Stomach smooth muscle (tissue), 2 donors: ENCODE measurements at regions not wholly inside any gene's neighbourhood (a gene's known extent, or its start where the extent isn't known, plus 50 kb on each side); places are given as distances from the start of the nearest gene placed in this dataset.

ENCODE experiments used
- H3K27ac ChIP-seq: one replicate; pipeline ENCODE4 v1.7.0; 2013; ENCODE audit warnings: mild to moderate bottlenecking, low read length, inconsistent platforms
- H3K27me3 ChIP-seq, 2 donors: one replicate each; pipeline ENCODE4 v1.7.0; 2013; ENCODE audit warnings: low read length in 2 of 2; ENCODE audit not compliant: insufficient read depth in 2 of 2, control insufficient read depth in 1 of 2
- H3K36me3 ChIP-seq, 2 donors: one replicate each; pipeline ENCODE4 v1.7.0; 2013; ENCODE audit warnings: low read length in 2 of 2; ENCODE audit not compliant: control insufficient read depth in 2 of 2, insufficient read depth in 2 of 2
- H3K4me1 ChIP-seq: one replicate; pipeline ENCODE4 v1.7.0; 2013; ENCODE audit warnings: low read length; ENCODE audit not compliant: control insufficient read depth, insufficient read depth
- H3K4me3 ChIP-seq, 2 donors: one replicate each; pipeline ENCODE4 v1.7.0; 2013; ENCODE audit warnings: low read length in 2 of 2
- H3K9ac ChIP-seq, 2 donors: one replicate each; pipeline ENCODE4 v1.7.0; 2013; ENCODE audit warnings: low read length in 2 of 2, mild to moderate bottlenecking in 1 of 2
- H3K9me3 ChIP-seq, 2 donors: one replicate each; pipeline ENCODE4 v1.7.0; 2013; ENCODE audit warnings: low read length in 2 of 2; ENCODE audit not compliant: control insufficient read depth in 2 of 2
- donor health status: healthy.
- donor health status: Pancreatic carcinoma.

DNA sequence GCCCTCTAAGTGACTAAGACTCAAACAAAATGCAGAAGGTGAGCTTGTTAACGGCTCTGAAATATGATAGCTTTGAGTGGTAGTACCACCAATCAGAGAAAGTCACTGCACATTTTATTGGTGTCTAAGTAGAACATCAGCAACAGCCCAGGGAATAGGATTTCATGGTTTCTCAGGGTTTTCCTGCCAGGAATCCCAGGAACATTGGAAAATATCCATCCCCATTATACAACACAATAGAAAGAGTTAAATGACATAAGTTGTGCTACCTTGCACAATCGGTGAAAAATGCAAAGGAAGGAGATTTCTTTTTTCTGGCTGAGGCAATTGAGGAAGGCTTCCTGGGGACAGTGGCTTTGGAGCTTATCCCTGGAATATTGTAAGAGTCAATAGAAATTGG lies 283.1 kb downstream of the HLX start:
- Histone ChIP-seq H3K27me3 (no peaks in the 10 kb centered on the region), H3K9me3 (no peaks in the 10 kb centered on the region), H3K4me1 (no peaks in the 10 kb centered on the region), H3K36me3 (no peaks in the 10 kb centered on the region), H3K27ac (no peak overlapping the region), H3K4me3 (no peak overlapping the region), H3K9ac (no peak overlapping the region)

DNA sequence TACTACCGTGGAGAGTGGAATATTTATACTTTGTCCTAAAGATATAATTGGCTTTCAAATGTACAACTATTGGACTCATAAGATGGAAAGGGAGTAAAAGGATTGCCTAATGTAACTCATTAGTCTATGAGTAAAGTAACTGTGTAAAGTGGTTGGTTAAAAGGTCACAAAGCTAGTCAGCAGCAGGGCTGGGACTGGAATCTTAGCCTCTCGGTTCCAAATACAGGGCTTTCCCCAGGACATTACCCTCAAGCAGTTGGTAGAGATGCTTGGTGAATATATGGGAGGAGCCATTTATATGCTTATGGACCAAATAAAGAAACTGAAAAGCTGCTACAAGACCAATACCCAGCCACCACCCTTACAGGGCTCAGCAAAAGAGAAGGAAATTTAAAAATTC lies 283.7 kb downstream of the HLX start:
- H3K4me1 ChIP-seq = no peaks in the 10 kb centered on the region

GRCh38 chr1:221164029-221164428 lies 284.8 kb downstream of the HLX start:
- no peaks in the 10 kb centered on the region for H3K4me1 ChIP-seq
- H3K36me3 ChIP-seq = no peaks in the 10 kb centered on the region
- no peak overlapping the region for H3K27ac ChIP-seq
- H3K4me3 ChIP-seq = no peak overlapping the region
- no peak overlapping the region for H3K9ac ChIP-seq
- no peaks in the 10 kb centered on the region for H3K27me3 ChIP-seq
- no peaks in the 10 kb centered on the region for H3K9me3 ChIP-seq

More for the DNA sequence above, 283.7 kb downstream of the HLX start:
- no peaks in the 10 kb centered on the region for H3K27me3 ChIP-seq
- no peak overlapping the region for H3K9ac ChIP-seq
- no peaks in the 10 kb centered on the region for H3K36me3 ChIP-seq
- H3K27ac ChIP-seq = no peak overlapping the region
- H3K9me3 ChIP-seq = no peaks in the 10 kb centered on the region
- H3K4me3 ChIP-seq = no peak overlapping the region

- Histone ChIP-seq H3K9ac (no peak overlapping the region), H3K36me3 (no peaks in the 10 kb centered on the region), H3K27me3 (no peaks in the 10 kb centered on the region), H3K27ac (no peak overlapping the region), H3K9me3 (no peaks in the 10 kb centered on the region), H3K4me1 (no peaks in the 10 kb centered on the region), H3K4me3 (no peak overlapping the region)
Observed at GRCh38 chr1:221164951-221165838, 286.0 kb downstream of the HLX start.

GRCh38 chr1:221165839-221166500 lies 286.7 kb downstream of the HLX start:
- Histone ChIP-seq H3K27ac (no peak overlapping the region), H3K36me3 (no peaks in the 10 kb centered on the region), H3K4me1 (no peaks in the 10 kb centered on the region), H3K27me3 (no peaks in the 10 kb centered on the region), H3K9me3 (no peaks in the 10 kb centered on the region), H3K9ac (no peak overlapping the region), H3K4me3 (no peak overlapping the region)

DNA sequence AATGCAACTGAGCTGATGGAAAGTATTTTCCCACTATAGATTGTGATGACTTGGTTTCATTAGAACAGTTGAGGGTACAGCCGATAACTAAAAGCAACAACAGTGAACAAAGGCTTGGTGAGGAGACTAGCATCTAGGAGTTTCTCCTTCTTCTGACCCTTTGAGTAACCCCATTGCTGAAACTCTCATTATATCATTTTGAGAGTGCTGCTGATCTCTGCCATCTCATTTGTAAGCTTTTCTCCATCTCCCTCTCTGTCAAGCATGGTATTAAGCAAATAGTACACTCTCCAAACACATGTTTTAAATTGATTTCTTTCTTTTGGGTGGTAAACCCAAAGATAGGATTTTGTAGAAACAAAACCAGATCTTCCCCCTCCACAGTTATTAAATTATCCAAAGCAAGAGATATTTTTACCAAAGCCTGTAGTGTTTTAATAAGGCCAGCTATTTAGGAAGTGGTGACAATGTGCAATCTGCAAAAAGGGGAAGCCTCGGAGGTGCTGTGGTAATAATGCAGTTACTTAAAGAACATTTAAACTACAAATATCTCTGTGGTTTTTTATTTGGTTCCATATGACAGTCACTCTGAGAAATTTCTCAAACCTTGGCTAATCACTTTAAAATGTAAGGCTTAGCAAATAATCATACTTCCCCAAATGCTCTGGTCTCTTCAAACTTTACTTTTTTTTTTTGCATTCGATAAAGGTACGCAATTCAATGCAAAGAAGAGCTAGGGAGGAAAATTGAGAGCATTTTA lies 287.5 kb downstream of the HLX start:
- Histone ChIP-seq H3K4me3 (no peak overlapping the region), H3K9ac (no peak overlapping the region), H3K9me3 (no peaks in the 10 kb centered on the region), H3K4me1 (no peaks in the 10 kb centered on the region), H3K27ac (no peak overlapping the region), H3K27me3 (no peaks in the 10 kb centered on the region), H3K36me3 (no peaks in the 10 kb centered on the region)

GRCh38 chr1:221169447-221169889 lies 290.2 kb downstream of the HLX start:
- Histone ChIP-seq H3K4me1 (no peaks in the 10 kb centered on the region), H3K27ac (no peak overlapping the region), H3K9me3 (no peaks in the 10 kb centered on the region), H3K27me3 (no peaks in the 10 kb centered on the region), H3K9ac (no peak overlapping the region), H3K4me3 (no peak overlapping the region), H3K36me3 (no peaks in the 10 kb centered on the region)

DNA sequence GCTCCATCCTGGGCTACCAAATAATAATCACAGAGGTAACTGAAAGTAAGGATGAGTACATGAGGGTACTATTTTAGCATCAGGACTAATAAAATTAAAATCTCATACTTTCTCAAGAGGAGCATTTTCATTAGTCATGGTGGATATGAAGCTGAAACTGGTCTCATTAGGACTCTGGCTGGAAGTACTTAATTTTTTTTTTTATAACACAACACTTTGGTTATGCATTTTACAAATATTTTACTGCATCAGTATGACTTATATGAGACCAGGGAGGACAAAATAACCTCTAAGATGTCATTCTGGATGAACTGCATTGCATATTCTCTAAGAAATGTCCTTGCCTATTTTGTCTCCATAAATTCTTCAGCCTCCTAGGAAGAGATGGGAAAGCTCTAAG lies 290.9 kb downstream of the HLX start:
- Histone ChIP-seq H3K9me3 (no peaks in the 10 kb centered on the region), H3K27ac (no peak overlapping the region), H3K27me3 (no peaks in the 10 kb centered on the region), H3K4me1 (no peaks in the 10 kb centered on the region), H3K4me3 (no peak overlapping the region), H3K36me3 (no peaks in the 10 kb centered on the region), H3K9ac (no peak overlapping the region)

DNA sequence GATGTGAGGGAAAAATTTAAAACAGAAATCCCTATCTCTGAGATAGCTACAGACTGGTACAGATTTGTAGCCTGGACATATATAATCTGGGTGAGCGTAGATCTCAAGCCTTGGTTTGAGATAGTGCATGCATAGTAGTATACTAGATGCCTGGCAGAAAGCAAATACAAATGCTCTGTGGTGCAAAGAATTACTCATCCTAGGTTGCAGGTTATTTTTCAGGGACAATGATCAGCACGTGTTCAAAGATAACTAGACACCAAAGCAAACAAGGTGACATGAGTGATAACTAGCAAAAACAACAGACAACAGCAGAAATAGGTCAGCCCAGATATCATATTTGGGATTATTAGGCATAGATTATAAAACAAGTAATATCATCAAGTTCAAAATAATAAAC lies 292.5 kb downstream of the HLX start:
- Histone ChIP-seq H3K27ac (no peak overlapping the region), H3K36me3 (no peaks in the 10 kb centered on the region), H3K4me1 (no peaks in the 10 kb centered on the region), H3K4me3 (no peak overlapping the region), H3K9me3 (no peaks in the 10 kb centered on the region), H3K27me3 (no peaks in the 10 kb centered on the region), H3K9ac (no peak overlapping the region)

DNA sequence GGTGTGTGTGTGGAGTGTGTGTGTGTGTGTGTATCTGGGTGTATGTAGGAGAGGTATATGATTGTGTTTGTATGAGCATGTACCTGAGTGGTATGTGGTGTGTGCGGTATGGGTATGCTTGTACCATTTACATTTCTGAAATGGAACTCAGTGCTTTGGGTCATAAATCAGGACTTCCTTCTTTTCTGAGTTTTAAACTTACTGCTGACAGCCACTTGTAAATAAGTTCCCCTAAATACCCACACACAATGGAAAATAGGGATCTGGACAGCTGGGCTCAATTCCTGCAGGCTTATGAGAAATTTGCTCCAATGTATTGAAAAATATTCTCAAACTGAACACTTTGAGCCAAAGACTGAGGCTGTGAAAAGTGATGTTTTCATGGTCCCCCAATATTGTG lies 293.6 kb downstream of the HLX start:
- Histone ChIP-seq H3K9ac (no peak overlapping the region), H3K27ac (no peak overlapping the region), H3K27me3 (no peaks in the 10 kb centered on the region), H3K4me3 (no peak overlapping the region), H3K4me1 (no peaks in the 10 kb centered on the region), H3K9me3 (no peaks in the 10 kb centered on the region), H3K36me3 (no peaks in the 10 kb centered on the region)
